Gastrocnemius medialis (tissue), 4 donors: ENCODE measurements at regions not wholly inside any gene's neighbourhood (a gene's known extent, or its start where the extent isn't known, plus 50 kb on each side); places are given as distances from the start of the nearest gene placed in this dataset.

Experiments
- ATAC-seq, 2 donors: fragments of 150-250 bp; one replicate each; pipeline ENCODE4 v1.9.1; 2016
- DNase-seq, 2 donors: peaks; one replicate each; pipeline ENCODE4 v3.0.0-alpha.2; 2019
- H3K27ac ChIP-seq, 4 donors: fragments of 200-600 bp; sonication (generic); 1 replicate in 1 of 4; 2 replicates in 3 of 4; pipeline ENCODE4 v1.5.1; 2016 to 2018; ENCODE audit warnings: mild to moderate bottlenecking in 2 of 4, moderate library complexity in 1 of 4
- H3K27me3 ChIP-seq, 3 donors: fragments of 200-600 bp; sonication (generic) in 2 of 3; 1 replicate in 1 of 3; 2 replicates in 2 of 3; pipeline versions ENCODE4 v1.5.1 to v1.6.0; 2016 to 2019; ENCODE audit warnings: mild to moderate bottlenecking in 1 of 3, moderate library complexity in 1 of 3
- H3K36me3 ChIP-seq, 2 donors: fragments of 200-600 bp; sonication (generic) in 1 of 2; one replicate each; pipeline ENCODE4 v1.5.1; 2017 to 2018
- H3K4me1 ChIP-seq, 2 donors: fragments of 200-600 bp; sonication (generic) in 1 of 2; one replicate each; pipeline ENCODE4 v1.5.1; 2016 to 2017; ENCODE audit warnings: mild to moderate bottlenecking in 2 of 2
- H3K4me3 ChIP-seq, 4 donors: fragments of 200-600 bp; sonication (generic) in 3 of 4; 1 replicate in 1 of 4; 2 replicates in 3 of 4; pipeline ENCODE4 v1.5.1; 2016 to 2019; ENCODE audit warnings: mild to moderate bottlenecking in 2 of 4
- H3K9me3 ChIP-seq, 3 donors: fragments of 200-600 bp; sonication (generic) in 2 of 3; 1 replicate in 1 of 3; 2 replicates in 2 of 3; pipeline ENCODE4 v1.5.1; 2016 to 2019
- POLR2A ChIP-seq, 2 donors: fragments of 450-650 bp; IDR thresholded peaks; one replicate each; pipeline ENCODE4 v1.6.1; 2017; ENCODE audit warnings: antibody characterized with exemption in 2 of 2, mild to moderate bottlenecking in 2 of 2, moderate library complexity in 2 of 2
- in situ Hi-C, 4 donors: fragments of 200-750 bp; cut with MboI; loops; one replicate each; pipeline versions ENCODE4 v1.15.0 to v1.8.0; 2017; ENCODE audit warnings: low sequenced_read_pairs in 4 of 4
- intact Hi-C: fragments of 100-400 bp; cut with DNase I; formaldehyde crosslinking; loops from one replicate; pipeline ENCODE4 v1.15.1; 2023; ENCODE audit warnings: low total_unique reads
- TF ChIP-seq, protein P1 (sequence below), 5 experiments: fragments of 450-650 bp in 3 of 5; fragments of 200-600 bp in 2 of 5; sonication (generic) in 2 of 5; IDR thresholded peaks in 4 of 5; conservative IDR thresholded peaks in 1 of 5; 1 replicate in 4 of 5; 2 replicates in 1 of 5; pipeline ENCODE4 v1.5.1; 2016 to 2019; ENCODE audit warnings: antibody characterized with exemption in 5 of 5, mild to moderate bottlenecking in 3 of 5, moderate library complexity in 3 of 5

DNA sequence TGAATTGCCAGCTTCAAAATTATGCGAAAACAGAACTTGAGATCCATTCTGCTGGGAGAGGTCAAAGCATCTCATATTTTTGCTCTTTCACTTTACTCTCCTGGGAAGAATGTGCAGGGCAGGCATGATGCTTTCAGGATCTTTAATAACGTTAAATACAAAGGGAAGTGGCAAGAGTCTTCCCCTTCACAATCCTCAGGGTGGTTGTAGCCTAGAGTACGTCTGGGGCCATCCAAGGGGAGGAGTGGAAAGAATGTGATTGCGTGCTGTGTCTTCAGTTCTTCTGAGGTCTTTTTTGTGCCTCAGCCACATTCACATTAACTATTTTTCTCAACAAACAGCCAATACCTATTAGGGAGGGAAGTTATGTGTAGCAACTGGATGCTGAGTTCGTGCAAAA lies 207.3 kb downstream of the HGF start:
- H3K36me3 ChIP-seq = no peaks in the 10 kb centered on the region
- intact Hi-C loops = no loop called here
- H3K4me3 ChIP-seq = no peak overlapping the region
- H3K9me3 ChIP-seq = no peaks in the 10 kb centered on the region
- H3K4me1 ChIP-seq = no peaks in the 10 kb centered on the region
- H3K27me3 ChIP-seq = no peaks in the 10 kb centered on the region
- TF ChIP-seq, protein P1, sequence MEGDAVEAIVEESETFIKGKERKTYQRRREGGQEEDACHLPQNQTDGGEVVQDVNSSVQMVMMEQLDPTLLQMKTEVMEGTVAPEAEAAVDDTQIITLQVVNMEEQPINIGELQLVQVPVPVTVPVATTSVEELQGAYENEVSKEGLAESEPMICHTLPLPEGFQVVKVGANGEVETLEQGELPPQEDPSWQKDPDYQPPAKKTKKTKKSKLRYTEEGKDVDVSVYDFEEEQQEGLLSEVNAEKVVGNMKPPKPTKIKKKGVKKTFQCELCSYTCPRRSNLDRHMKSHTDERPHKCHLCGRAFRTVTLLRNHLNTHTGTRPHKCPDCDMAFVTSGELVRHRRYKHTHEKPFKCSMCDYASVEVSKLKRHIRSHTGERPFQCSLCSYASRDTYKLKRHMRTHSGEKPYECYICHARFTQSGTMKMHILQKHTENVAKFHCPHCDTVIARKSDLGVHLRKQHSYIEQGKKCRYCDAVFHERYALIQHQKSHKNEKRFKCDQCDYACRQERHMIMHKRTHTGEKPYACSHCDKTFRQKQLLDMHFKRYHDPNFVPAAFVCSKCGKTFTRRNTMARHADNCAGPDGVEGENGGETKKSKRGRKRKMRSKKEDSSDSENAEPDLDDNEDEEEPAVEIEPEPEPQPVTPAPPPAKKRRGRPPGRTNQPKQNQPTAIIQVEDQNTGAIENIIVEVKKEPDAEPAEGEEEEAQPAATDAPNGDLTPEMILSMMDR (IDR thresholded peaks at IDR 0.05 in 4 of 5, conservative IDR thresholded peaks at IDR 0.05 in 1 of 5) = no peak
- TF ChIP-seq POLR2A (IDR thresholded peaks at IDR 0.05) = no peak
- no peak for DNase-seq
- in situ Hi-C loops = no loop called here
- H3K27ac ChIP-seq = no peak overlapping the region
- ATAC-seq = no peak

DNA sequence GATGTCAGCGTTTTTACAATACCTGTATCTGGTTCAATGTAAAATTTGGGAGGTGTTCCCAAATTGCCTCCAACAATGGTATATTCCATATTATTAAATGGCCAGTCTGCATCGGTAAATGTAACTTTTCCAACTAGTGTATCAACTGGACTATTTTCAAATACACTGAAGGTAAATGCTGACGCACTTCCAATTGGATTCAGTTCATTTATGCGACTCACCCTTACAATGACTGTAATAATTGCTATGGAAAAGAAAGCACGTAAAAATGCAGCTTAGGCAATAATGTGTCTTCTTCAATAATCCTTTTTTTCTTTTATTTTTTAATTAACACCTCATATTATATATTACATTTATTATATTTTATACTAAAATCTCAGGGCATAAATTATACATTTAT lies 209.1 kb downstream of the HGF start:
- intact Hi-C loops = no loop called here
- ATAC-seq (no peak), DNase-seq (no peak)
- Histone ChIP-seq H3K27ac (no peak overlapping the region), H3K36me3 (no peaks in the 10 kb centered on the region), H3K4me3 (no peak overlapping the region), H3K9me3 (no peaks in the 10 kb centered on the region), H3K4me1 (no peaks in the 10 kb centered on the region), H3K27me3 (no peaks in the 10 kb centered on the region)
- TF ChIP-seq, protein P1 (IDR thresholded peaks at IDR 0.05 in 4 of 5, conservative IDR thresholded peaks at IDR 0.05 in 1 of 5) = no peak
- TF ChIP-seq POLR2A (IDR thresholded peaks at IDR 0.05) = no peak
- in situ Hi-C loops = no loop called here

DNA sequence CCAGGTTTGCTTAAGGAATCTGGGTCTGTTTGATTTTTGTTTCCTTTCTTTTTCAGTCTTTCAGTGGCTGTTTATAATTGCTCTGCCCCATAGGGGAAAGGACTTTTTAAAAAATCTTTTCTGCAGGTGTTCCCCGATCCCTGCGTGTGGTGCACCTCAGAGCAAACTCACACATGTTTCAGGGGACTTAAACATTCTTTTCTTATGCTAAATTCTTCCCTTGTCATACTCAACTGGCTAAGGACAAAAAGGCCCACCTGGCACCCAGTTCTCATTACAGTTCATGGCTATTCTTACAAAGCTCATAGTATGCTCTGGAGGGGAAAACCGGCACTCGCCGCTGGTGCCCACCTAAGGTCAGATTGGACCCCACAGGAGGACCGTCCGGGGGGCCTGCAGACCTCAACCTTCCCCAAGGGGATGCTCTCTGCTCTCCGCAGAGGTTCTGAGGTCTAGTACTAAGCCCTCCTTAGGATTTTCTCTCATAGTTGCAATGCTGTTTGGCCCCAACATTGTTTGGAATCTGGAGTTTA lies 220.3 kb downstream of the HGF start:
- H3K27ac ChIP-seq = no peak overlapping the region
- ATAC-seq = no peak
- no peak overlapping the region for H3K4me3 ChIP-seq
- no peaks in the 10 kb centered on the region for H3K4me1 ChIP-seq
- intact Hi-C loops = no loop called here
- H3K36me3 ChIP-seq = no peaks in the 10 kb centered on the region
- no peaks in the 10 kb centered on the region for H3K9me3 ChIP-seq
- no peak for DNase-seq
- no peaks in the 10 kb centered on the region for H3K27me3 ChIP-seq
- no peak for TF ChIP-seq POLR2A (IDR thresholded peaks at IDR 0.05)
- in situ Hi-C loops = no loop called here

DNA sequence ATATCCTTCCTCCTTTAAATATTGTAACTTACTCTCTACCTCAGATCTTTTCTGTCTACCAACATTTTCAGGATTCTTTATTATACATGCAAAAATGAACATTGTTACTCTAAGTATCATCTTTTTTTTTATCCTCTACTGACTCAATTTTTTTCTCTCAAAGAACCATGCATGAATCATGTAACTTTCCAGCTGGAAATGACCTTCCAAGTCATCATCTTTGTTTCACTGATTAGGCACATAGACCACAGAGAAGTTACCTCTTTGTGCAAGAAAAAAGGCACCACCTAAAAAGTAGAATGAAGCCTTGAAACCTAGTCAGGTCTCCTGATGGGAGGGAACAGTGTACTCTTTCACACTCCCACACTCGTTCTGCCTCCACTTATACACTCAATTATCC lies 234.9 kb downstream of the HGF start:
- Histone ChIP-seq H3K4me1 (no peaks in the 10 kb centered on the region), H3K4me3 (no peak overlapping the region), H3K27me3 (no peaks in the 10 kb centered on the region), H3K9me3 (no peaks in the 10 kb centered on the region), H3K27ac (no peak overlapping the region), H3K36me3 (no peaks in the 10 kb centered on the region)
- in situ Hi-C loops = no loop called here
- DNase-seq (no peak), ATAC-seq (no peak)
- no peak for TF ChIP-seq POLR2A (IDR thresholded peaks at IDR 0.05)
- TF ChIP-seq, protein P1 (IDR thresholded peaks at IDR 0.05 in 4 of 5, conservative IDR thresholded peaks at IDR 0.05 in 1 of 5) = no peak
- intact Hi-C loops = no loop called here

DNA sequence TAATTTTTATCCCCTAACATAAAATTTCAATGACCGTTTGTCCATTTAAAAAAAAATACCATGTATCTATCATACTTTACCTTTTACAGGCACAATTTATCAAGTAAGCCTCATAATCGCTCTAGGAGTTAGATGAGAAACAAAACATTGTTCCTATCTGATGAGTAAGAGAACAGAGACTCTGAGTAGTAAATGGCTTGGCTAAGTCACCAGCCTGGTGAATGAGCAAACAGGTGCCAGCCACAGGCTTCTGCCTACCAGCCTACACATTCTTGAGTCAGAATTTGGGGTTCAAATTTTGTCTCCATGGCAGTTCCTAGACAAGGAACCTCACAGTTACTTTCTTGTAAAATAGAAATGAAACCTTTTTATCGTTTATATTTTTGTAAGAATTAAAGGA lies 235.4 kb downstream of the HGF start:
- no peak overlapping the region for H3K27ac ChIP-seq
- intact Hi-C loops = no loop called here

More for the DNA sequence above, 235.4 kb downstream of the HGF start:
- H3K4me1 ChIP-seq = no peaks in the 10 kb centered on the region
- TF ChIP-seq POLR2A (IDR thresholded peaks at IDR 0.05) = no peak
- TF ChIP-seq, protein P1 (IDR thresholded peaks at IDR 0.05 in 4 of 5, conservative IDR thresholded peaks at IDR 0.05 in 1 of 5) = no peak
- DNase-seq = no peak
- H3K27me3 ChIP-seq = no peaks in the 10 kb centered on the region
- no peaks in the 10 kb centered on the region for H3K9me3 ChIP-seq
- in situ Hi-C loops = no loop called here
- H3K4me3 ChIP-seq = no peak overlapping the region
- no peak for ATAC-seq
- no peaks in the 10 kb centered on the region for H3K36me3 ChIP-seq
